ENCODE measurements at regions not wholly inside any gene's neighbourhood (a gene's known extent, or its start where the extent isn't known, plus 50 kb on each side); places are given as distances from the start of the nearest gene placed in this dataset.

GRCh38 chr12:114018669-114019068, 52.5 kb upstream of the RBM19 start:
- DNase-seq (ENCODE audit: low spot score in 2 of 2), result no peak
- TF ChIP-seq, protein P1, sequence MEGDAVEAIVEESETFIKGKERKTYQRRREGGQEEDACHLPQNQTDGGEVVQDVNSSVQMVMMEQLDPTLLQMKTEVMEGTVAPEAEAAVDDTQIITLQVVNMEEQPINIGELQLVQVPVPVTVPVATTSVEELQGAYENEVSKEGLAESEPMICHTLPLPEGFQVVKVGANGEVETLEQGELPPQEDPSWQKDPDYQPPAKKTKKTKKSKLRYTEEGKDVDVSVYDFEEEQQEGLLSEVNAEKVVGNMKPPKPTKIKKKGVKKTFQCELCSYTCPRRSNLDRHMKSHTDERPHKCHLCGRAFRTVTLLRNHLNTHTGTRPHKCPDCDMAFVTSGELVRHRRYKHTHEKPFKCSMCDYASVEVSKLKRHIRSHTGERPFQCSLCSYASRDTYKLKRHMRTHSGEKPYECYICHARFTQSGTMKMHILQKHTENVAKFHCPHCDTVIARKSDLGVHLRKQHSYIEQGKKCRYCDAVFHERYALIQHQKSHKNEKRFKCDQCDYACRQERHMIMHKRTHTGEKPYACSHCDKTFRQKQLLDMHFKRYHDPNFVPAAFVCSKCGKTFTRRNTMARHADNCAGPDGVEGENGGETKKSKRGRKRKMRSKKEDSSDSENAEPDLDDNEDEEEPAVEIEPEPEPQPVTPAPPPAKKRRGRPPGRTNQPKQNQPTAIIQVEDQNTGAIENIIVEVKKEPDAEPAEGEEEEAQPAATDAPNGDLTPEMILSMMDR (IDR thresholded peaks at IDR 0.05), result no peak
- no peak for TF ChIP-seq POLR2A (IDR thresholded peaks at IDR 0.05)
- no peak overlapping the region for H3K4me3 ChIP-seq (ENCODE audit: low read depth, poor library complexity, severe bottlenecking)
- 19 to 21% methylated on average over 1 of the region's 1 CpG for WGBS, 2 donors
- intact Hi-C loops (cut with DNase I; ENCODE audit: low total_unique reads), result no loop called here

Measured in lower leg skin (tissue), 4 donors.